HCT116 (cell line): ENCODE measurements at regions not wholly inside any gene's neighbourhood (a gene's known extent, or its start where the extent isn't known, plus 50 kb on each side); places are given as distances from the start of the nearest gene placed in this dataset.

ENCODE experiments used
- ATAC-seq: fragments of 200-7000 bp; cut with Tn5 transposase; 2 replicates; pipeline ENCODE4 v1.9.1; 2020; ENCODE audit warnings: mild to moderate bottlenecking, moderate library complexity
- BruUV-seq: library from RNA; stranded (reverse); fragments of 400-500 nt; replicated peaks from 2 replicates; lab custom pipeline; 2021; lab: Mats Ljungman, UMichigan
- CTCF ChIA-PET: fragments of 300-600 bp; sonication (Branson Sonifier 250); formaldehyde crosslinking; loops from one replicate; lab custom pipeline; 2021; ENCODE audit warnings: antibody characterized with exemption; lab: Charles Lee
- POLR2A ChIA-PET: fragments of 300-600, 350-600 bp; sonication (Branson Sonifier 250); formaldehyde crosslinking; loops from one replicate; lab custom pipeline; 2021; ENCODE audit warnings: antibody characterized with exemption; lab: Charles Lee
- RAD21 ChIA-PET, 2 experiments: fragments of 300-600 bp; sonication (Branson Sonifier 250); formaldehyde crosslinking; loops; one replicate each; lab custom pipeline; 2023; ENCODE audit warnings: low total read pairs in 2 of 2; ENCODE audit not compliant: uncharacterized antibody in 2 of 2, unreplicated experiment in 2 of 2, low non-redundant PET in 1 of 2; lab: Charles Lee
- DNase-seq: peaks from one replicate; pipeline ENCODE4 v3.0.0-alpha.2; 2010; ENCODE audit warnings: low read depth, low spot score
- H2AFZ ChIP-seq: fragments of 200-600 bp; shearing (Covaris generic), sonication (generic); 2 replicates; pipeline ENCODE4 v1.6.1; 2017; ENCODE audit warnings: low read depth, mixed run types, mixed read lengths, antibody characterized with exemption, low read length; ENCODE audit not compliant: poor library complexity, severe bottlenecking
- H3K27ac ChIP-seq: 2 replicates; pipeline ENCODE4 v1.5.1; 2012; ENCODE audit warnings: low read depth, low read length
- H3K27me3 ChIP-seq: fragments of 200-600 bp; sonication (generic); 2 replicates; pipeline ENCODE4 v1.6.1; 2016; ENCODE audit warnings: mixed run types, low read length, mixed read lengths; ENCODE audit not compliant: insufficient read depth
- H3K36me3 ChIP-seq, 2 experiments: fragments of 200-500 bp in 1 of 2; fragments of 200-600 bp in 1 of 2; sonication (Bioruptor generic) in 1 of 2; sonication (generic) in 1 of 2; 2 replicates each; pipeline versions ENCODE4 v1.5.1 to v1.6.1; 2014 to 2016; ENCODE audit warnings: low read length in 2 of 2, inconsistent platforms in 1 of 2, mixed read lengths in 1 of 2, mixed run types in 1 of 2; ENCODE audit not compliant: insufficient read depth in 2 of 2, control insufficient read depth in 1 of 2
- H3K4me1 ChIP-seq, 2 experiments: fragments of 200-600 bp in 1 of 2; sonication (generic) in 1 of 2; 2 replicates each; pipeline versions ENCODE4 v1.5.1 to v1.6.1; 2012 to 2017; ENCODE audit warnings: low read length in 2 of 2, inconsistent platforms in 1 of 2, mild to moderate bottlenecking in 1 of 2, mixed read lengths in 1 of 2, mixed run types in 1 of 2, moderate library complexity in 1 of 2; ENCODE audit not compliant: insufficient read depth in 2 of 2, control insufficient read depth in 1 of 2
- H3K4me2 ChIP-seq: fragments of 200-600 bp; sonication (generic); 2 replicates; pipeline ENCODE4 v1.6.1; 2017; ENCODE audit warnings: mixed run types, low read length, mixed read lengths
- H3K4me3 ChIP-seq, 2 experiments: fragments of 200-600 bp in 1 of 2; sonication (generic) in 1 of 2; replicated peaks in 1 of 2; 2 replicates each; pipeline ENCODE4 v1.5.1; 2011 to 2016; ENCODE audit warnings: low read length in 2 of 2, control low read depth in 1 of 2, low read depth in 1 of 2, mild to moderate bottlenecking in 1 of 2, mixed read lengths in 1 of 2, mixed run types in 1 of 2
- H3K79me2 ChIP-seq: fragments of 200-600 bp; sonication (generic); 2 replicates; pipeline ENCODE4 v1.6.1; 2017; ENCODE audit warnings: mild to moderate bottlenecking, mixed run types, low read length, moderate library complexity, mixed read lengths; ENCODE audit not compliant: insufficient read depth
- H3K9ac ChIP-seq: fragments of 200-600 bp; sonication (generic); 2 replicates; pipeline ENCODE4 v1.6.1; 2016; ENCODE audit warnings: low read length, mixed read lengths
- H3K9me2 ChIP-seq: fragments of 200-600 bp; sonication (generic), shearing (Covaris generic); 2 replicates; pipeline ENCODE4 v1.6.1; 2017; ENCODE audit warnings: mixed run types, mild to moderate bottlenecking, moderate library complexity; ENCODE audit not compliant: insufficient read depth
- H3K9me3 ChIP-seq, 2 experiments: fragments of 200-500 bp in 1 of 2; fragments of 200-600 bp in 1 of 2; sonication (Bioruptor generic) in 1 of 2; sonication (generic) in 1 of 2; 2 replicates each; pipeline ENCODE4 v1.6.1; 2014 to 2017; ENCODE audit warnings: low read length in 2 of 2, mixed read lengths in 2 of 2, inconsistent platforms in 1 of 2, low read depth in 1 of 2, mild to moderate bottlenecking in 1 of 2, mixed run types in 1 of 2, moderate library complexity in 1 of 2; ENCODE audit not compliant: control insufficient read depth in 1 of 2, insufficient read depth in 1 of 2
- H4K20me1 ChIP-seq: fragments of 200-600 bp; sonication (generic), shearing (Covaris generic); 2 replicates; pipeline ENCODE4 v1.6.1; 2017; ENCODE audit warnings: mixed run types, mild to moderate bottlenecking, moderate library complexity; ENCODE audit not compliant: insufficient read depth
- ATF3 ChIP-seq: IDR thresholded peaks from 2 replicates; pipeline ENCODE4 v1.6.1; 2012
- CBX3 ChIP-seq: IDR thresholded peaks from 2 replicates; pipeline ENCODE4 v1.6.1; 2012; ENCODE audit warnings: low read depth
- CEBPB ChIP-seq: IDR thresholded peaks from 2 replicates; pipeline ENCODE4 v1.6.1; 2012; ENCODE audit warnings: low read depth
- CTCF ChIP-seq, 3 experiments: fragments of 200-600 bp in 1 of 3; sonication (generic) in 1 of 3; IDR thresholded peaks in 2 of 3; conservative IDR thresholded peaks in 1 of 3; 2 replicates each; pipeline ENCODE4 v1.5.1; 2012 to 2017; ENCODE audit warnings: low read depth in 2 of 3, low read length in 2 of 3, antibody characterized with exemption in 1 of 3, borderline replicate concordance in 1 of 3, control low read depth in 1 of 3, mild to moderate bottlenecking in 1 of 3, mixed read lengths in 1 of 3, mixed run types in 1 of 3, moderate library complexity in 1 of 3; ENCODE audit not compliant: insufficient read depth in 1 of 3
- EZH2phosphoT487 ChIP-seq: fragments of 200-600 bp; IDR thresholded peaks from 2 replicates; pipeline ENCODE4 v1.6.1; 2018; ENCODE audit warnings: antibody characterized with exemption, borderline replicate concordance
- FOSL1 ChIP-seq: IDR thresholded peaks from 2 replicates; pipeline ENCODE4 v1.6.1; 2012; ENCODE audit warnings: low read depth
- JUND ChIP-seq: IDR thresholded peaks from 2 replicates; pipeline ENCODE4 v1.6.1; 2012
- MAX ChIP-seq: IDR thresholded peaks from 2 replicates; pipeline ENCODE4 v1.6.1; 2012
- POLR2AphosphoS5 ChIP-seq: IDR thresholded peaks from 2 replicates; pipeline ENCODE4 v1.6.1; 2011; ENCODE audit warnings: mild to moderate bottlenecking, low read depth, low read length, moderate library complexity
- RAD21 ChIP-seq: IDR thresholded peaks from 2 replicates; pipeline ENCODE4 v1.6.1; 2012; ENCODE audit warnings: low read depth, mild to moderate bottlenecking
- REST ChIP-seq: IDR thresholded peaks from 2 replicates; pipeline ENCODE4 v1.6.1; 2012; ENCODE audit warnings: low read depth
- TCF7L2 ChIP-seq: IDR thresholded peaks from 2 replicates; pipeline ENCODE4 v1.7.0; 2011; ENCODE audit warnings: borderline replicate concordance, inconsistent platforms; ENCODE audit not compliant: insufficient read depth, insufficient read length; ENCODE audit errors: extremely low read depth
- YY1 ChIP-seq: IDR thresholded peaks from 2 replicates; pipeline ENCODE4 v1.6.1; 2011; ENCODE audit warnings: low read length, low read depth, moderate library complexity, mild to moderate bottlenecking; ENCODE audit not compliant: insufficient replicate concordance; ENCODE audit errors: extremely low read depth
- ZBTB33 ChIP-seq: IDR thresholded peaks from 2 replicates; pipeline ENCODE4 v1.6.1; 2011; ENCODE audit warnings: mild to moderate bottlenecking, low read length, moderate library complexity; ENCODE audit not compliant: insufficient replicate concordance; ENCODE audit errors: extremely low read depth
- ZFX ChIP-seq: fragments of 450-650 bp; IDR thresholded peaks from 2 replicates; pipeline ENCODE4 v1.6.1; 2017
- intact Hi-C: fragments of 100-400 bp; cut with micrococcal nuclease; formaldehyde crosslinking; loops from 2 replicates; pipeline ENCODE4 v1.10.0; 2022

GRCh38 chr2:55761024-55761423, 67.4 kb upstream of the PNPT1 start:
- no peak overlapping the region for H3K4me3 ChIP-seq
- intact Hi-C loops, result no loop called here
- CTCF ChIA-PET, result no interaction called here
- H3K4me2 ChIP-seq, result no peak overlapping the region
- H3K9me3 ChIP-seq, result no peaks in the 10 kb centered on the region
- TF ChIP-seq YY1 (no peak), JUND (no peak), REST (no peak), CTCF (IDR thresholded peaks at IDR 0.05 in 2 of 3, conservative IDR thresholded peaks at IDR 0.05 in 1 of 3; ENCODE audit: borderline replicate concordance in 1 of 3, insufficient read depth in 1 of 3, low read depth in 2 of 3, low read length in 2 of 3) (no peak), CEBPB (no peak), EZH2phosphoT487 (no peak), RAD21 (no peak), ZBTB33 (no peak), FOSL1 (no peak), CBX3 (no peak), MAX (no peak), POLR2AphosphoS5 (no peak), TCF7L2 (no peak), ZFX (no peak), ATF3 (no peak)
- no peaks in the 10 kb centered on the region for H3K9me2 ChIP-seq
- POLR2A ChIA-PET, result no interaction called here
- RAD21 ChIA-PET, result no interaction called here
- no peaks in the 10 kb centered on the region for H3K27me3 ChIP-seq
- ATAC-seq (no peak), DNase-seq (no peak)
- no peak overlapping the region for H3K9ac ChIP-seq
- H3K27ac ChIP-seq, result no peak overlapping the region
- H3K79me2 ChIP-seq, result no peaks in the 10 kb centered on the region
- no TSS peak for BruUV-seq
- no peaks in the 10 kb centered on the region for H3K4me1 ChIP-seq
- H3K36me3 ChIP-seq, result no peaks in the 10 kb centered on the region
- H4K20me1 ChIP-seq, result no peaks in the 10 kb centered on the region
- H2AFZ ChIP-seq, result no peak overlapping the region
